GM23248 (cell line): ENCODE measurements at regions not wholly inside any gene's neighbourhood (a gene's known extent, or its start where the extent isn't known, plus 50 kb on each side); places are given as distances from the start of the nearest gene placed in this dataset.
"Not testable (repeated sequence)": the region's sequence is repeated elsewhere in the genome, so short reads cannot be mapped to it uniquely, and the experiment has no call there.

Source experiments
- EZH2 ChIP-seq: fragments of 200-600 bp; sonication (generic); IDR thresholded peaks from 2 replicates; pipeline ENCODE4 v1.6.1; 2018; ENCODE audit warnings: antibody characterized with exemption, mild to moderate bottlenecking; ENCODE audit not compliant: insufficient read depth, poor library complexity, severe bottlenecking
- EZH2phosphoT487 ChIP-seq: fragments of 200-600 bp; sonication (generic); IDR thresholded peaks from 2 replicates; pipeline ENCODE4 v1.6.1; 2018; ENCODE audit warnings: antibody characterized with exemption, moderate library complexity, mild to moderate bottlenecking, low read depth; ENCODE audit not compliant: insufficient read depth

- TF ChIP-seq EZH2, EZH2phosphoT487: not testable (repeated sequence)
These were observed 144.2 kb upstream of the XIRP2 start for GRCh38 chr2:166744117-166744516.
